Calu3 (cell line): ENCODE measurements at regions not wholly inside any gene's neighbourhood (a gene's known extent, or its start where the extent isn't known, plus 50 kb on each side); places are given as distances from the start of the nearest gene placed in this dataset.

Source experiments
- BruUV-seq: library from RNA; stranded (reverse); fragments of 400-500 nt; replicated peaks from 2 replicates; lab custom pipeline; 2021; lab: Mats Ljungman, UMichigan
- CTCF ChIA-PET: fragments of 300-600 bp; sonication (Branson Sonifier 250); formaldehyde crosslinking; loops from one replicate; lab custom pipeline; 2022; ENCODE audit warnings: antibody characterized with exemption; lab: Charles Lee
- DNase-seq: peaks from one replicate; pipeline ENCODE4 v3.0.0; 2022
- H3K27ac Mint-ChIP-seq: one replicate; pipeline ENCODE4 v1.8.0; 2022; ENCODE audit warnings: mixed read lengths; ENCODE audit not compliant: unreplicated experiment
- H3K27me3 Mint-ChIP-seq: one replicate; pipeline ENCODE4 v1.8.0; 2022; ENCODE audit warnings: mixed read lengths; ENCODE audit not compliant: unreplicated experiment
- H3K36me3 Mint-ChIP-seq: one replicate; pipeline ENCODE4 v1.8.0; 2022; ENCODE audit warnings: mild to moderate bottlenecking, moderate library complexity, mixed read lengths; ENCODE audit not compliant: insufficient read depth, unreplicated experiment
- H3K4me1 Mint-ChIP-seq: one replicate; pipeline ENCODE4 v1.8.0; 2022; ENCODE audit warnings: mild to moderate bottlenecking, low read depth, mixed read lengths; ENCODE audit not compliant: unreplicated experiment
- H3K4me3 Mint-ChIP-seq: one replicate; pipeline ENCODE4 v1.8.0; 2022; ENCODE audit warnings: mild to moderate bottlenecking, low read depth, moderate library complexity, mixed read lengths; ENCODE audit not compliant: unreplicated experiment
- H3K9me3 Mint-ChIP-seq: one replicate; pipeline ENCODE4 v1.8.0; 2022; ENCODE audit warnings: low read depth, mixed read lengths; ENCODE audit not compliant: unreplicated experiment
- CTCF ChIP-seq: fragments of 200-600 bp; IDR thresholded peaks from one replicate; pipeline ENCODE4 v1.8.0; 2022; ENCODE audit warnings: antibody characterized with exemption; ENCODE audit not compliant: unreplicated experiment
- intact Hi-C: fragments of 100-400 bp; cut with micrococcal nuclease; formaldehyde crosslinking; loops from one replicate; pipeline ENCODE4 v1.10.0; 2022; ENCODE audit not compliant: unreplicated experiment

- intact Hi-C loops: no loop called here
- CTCF ChIA-PET: no interaction called here
- no peak for DNase-seq
- H3K4me1 Mint-ChIP-seq: peaks cover 46% of the 10 kb centered on the region
- H3K27me3 Mint-ChIP-seq: no peaks in the 10 kb centered on the region
- H3K36me3 Mint-ChIP-seq: peaks cover 11% of the 10 kb centered on the region
- BruUV-seq: no TSS peak
- TF ChIP-seq CTCF: no peak
- no peak overlapping the region for H3K4me3 Mint-ChIP-seq
- no peak overlapping the region for H3K27ac Mint-ChIP-seq
- H3K9me3 Mint-ChIP-seq: no peaks in the 10 kb centered on the region
Observed at GRCh38 chr1:47580451-47580995, 142.7 kb downstream of the FOXD2 start.

GRCh38 chr1:47582891-47583608 is 145.2 kb downstream of the FOXD2 start:
- no peak for TF ChIP-seq CTCF
- H3K4me3 Mint-ChIP-seq: no peak overlapping the region
- DNase-seq: no peak
- CTCF ChIA-PET: interaction anchor here (0.9 kb wide), 1 partner anchor 143 kb away, joined by 3 read pairs; no protein-coding TSS in a partner anchor
- peaks cover 29% of the 10 kb centered on the region for H3K4me1 Mint-ChIP-seq
- intact Hi-C loops: no loop called here
- H3K9me3 Mint-ChIP-seq: no peaks in the 10 kb centered on the region
- peaks cover 5% of the 10 kb centered on the region for H3K36me3 Mint-ChIP-seq
- no peaks in the 10 kb centered on the region for H3K27me3 Mint-ChIP-seq
- no peak overlapping the region for H3K27ac Mint-ChIP-seq
- BruUV-seq: no TSS peak

GRCh38 chr1:47584249-47584648 is 146.4 kb downstream of the FOXD2 start:
- H3K27me3 Mint-ChIP-seq: no peaks in the 10 kb centered on the region
- no peak for DNase-seq
- no peak overlapping the region for H3K4me3 Mint-ChIP-seq
- CTCF ChIA-PET: interaction anchor here (0.9 kb wide), 1 partner anchor 142 kb away, joined by 3 read pairs; no protein-coding TSS in a partner anchor
- peaks cover 20% of the 10 kb centered on the region for H3K4me1 Mint-ChIP-seq
- no peaks in the 10 kb centered on the region for H3K9me3 Mint-ChIP-seq
- BruUV-seq: no TSS peak
- no peaks in the 10 kb centered on the region for H3K36me3 Mint-ChIP-seq
- H3K27ac Mint-ChIP-seq: no peak overlapping the region
- intact Hi-C loops: no loop called here
- TF ChIP-seq CTCF: no peak

DNA sequence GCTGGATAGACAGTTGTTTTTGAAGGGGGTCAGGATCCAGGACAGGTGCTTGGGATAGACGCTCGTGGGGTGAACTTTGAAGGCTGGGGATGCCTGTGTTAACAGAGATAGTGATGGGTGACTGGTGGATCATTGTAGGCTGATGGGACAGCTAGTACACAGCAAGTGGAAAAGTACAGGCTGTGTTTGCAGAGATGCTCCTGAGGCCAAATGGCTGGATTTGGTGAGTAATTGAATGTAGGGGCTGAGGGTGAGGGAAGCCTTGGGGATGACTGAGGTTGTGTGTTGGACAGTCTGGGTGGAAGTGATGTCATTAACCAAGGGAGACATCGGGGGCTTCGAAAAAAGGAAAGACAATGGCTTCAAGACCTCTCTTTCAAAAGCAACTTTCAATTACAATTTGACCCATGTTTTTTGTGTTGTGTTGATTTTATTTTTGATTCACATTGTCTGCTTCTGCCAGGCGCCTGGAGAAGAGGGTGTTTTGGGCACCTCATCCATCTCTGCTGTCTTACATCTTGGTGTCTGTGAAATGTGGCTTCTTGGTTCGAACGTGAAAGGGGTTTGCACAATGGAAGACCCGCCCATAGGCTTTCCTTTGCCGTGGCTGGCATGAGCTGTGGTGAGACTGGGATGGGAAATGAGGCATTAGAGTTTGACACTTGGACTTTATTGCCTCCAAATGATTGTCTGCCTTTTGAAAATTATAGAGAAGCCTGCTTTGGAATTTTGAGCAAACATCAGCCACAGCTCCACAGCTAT is 147.5 kb downstream of the FOXD2 start:
- Mint-ChIP-seq H3K9me3 (no peaks in the 10 kb centered on the region), H3K27me3 (no peaks in the 10 kb centered on the region), H3K4me3 (no peak overlapping the region), H3K36me3 (no peaks in the 10 kb centered on the region), H3K27ac (no peak overlapping the region), H3K4me1 (peaks cover 13% of the 10 kb centered on the region)
- no TSS peak for BruUV-seq
- intact Hi-C loops: no loop called here
- no peak for DNase-seq
- no peak for TF ChIP-seq CTCF
- CTCF ChIA-PET: interaction anchor here (0.6 kb wide), 1 partner anchor 67 kb away, joined by 4 read pairs; no protein-coding TSS in a partner anchor
